ENCODE measurements at regions not wholly inside any gene's neighbourhood (a gene's known extent, or its start where the extent isn't known, plus 50 kb on each side); places are given as distances from the start of the nearest gene placed in this dataset.

GRCh38 chr16:33516686-33517085, 57.3 kb downstream of the TP53TG3F start:
- H3K4me3 ChIP-seq (ENCODE audit: low read depth, low read length): peak overlapping the region; percentile 44
- DNase-seq (ENCODE audit: low read depth): peak; percentile 11
